Epithelial cell of esophagus (primary cell): ENCODE measurements at regions not wholly inside any gene's neighbourhood (a gene's known extent, or its start where the extent isn't known, plus 50 kb on each side); places are given as distances from the start of the nearest gene placed in this dataset.
A peak's percentile ranks its signal among the peaks of the same experiment; 100 is the strongest.

Source experiments
- DNase-seq: peaks from one replicate; pipeline ENCODE4 v3.0.0; 2010; ENCODE audit warnings: low read depth
- H3K4me3 ChIP-seq: 2 replicates; pipeline ENCODE4 v1.5.1; 2011; ENCODE audit warnings: mild to moderate bottlenecking, low read length, control low read depth
- CTCF ChIP-seq: IDR thresholded peaks from 2 replicates; pipeline ENCODE4 v1.5.1; 2011; ENCODE audit warnings: low read depth, mild to moderate bottlenecking, low read length, control low read depth, inconsistent platforms; ENCODE audit not compliant: insufficient read depth; ENCODE audit errors: missing control alignments

- no peak for TF ChIP-seq CTCF
- DNase-seq: no peak
- no peak overlapping the region for H3K4me3 ChIP-seq
Observed at GRCh38 chrX:9158611-9159010, 124.7 kb upstream of the FAM9B start.

GRCh38 chrX:9160698-9161329 lies 126.9 kb upstream of the FAM9B start:
- no peak for TF ChIP-seq CTCF
- no peak for DNase-seq
- H3K4me3 ChIP-seq: no peak overlapping the region

- H3K4me3 ChIP-seq: no peak overlapping the region
- no peak for DNase-seq
- no peak for TF ChIP-seq CTCF
Observed at GRCh38 chrX:9162698-9163097, 128.8 kb upstream of the FAM9B start.

- no peak for TF ChIP-seq CTCF
- DNase-seq: peak; percentile 10
Observed at GRCh38 chrX:9163214-9163709, 129.3 kb upstream of the FAM9B start.

GRCh38 chrX:9164086-9164485 lies 130.2 kb upstream of the FAM9B start:
- no peak for TF ChIP-seq CTCF
- no peak overlapping the region for H3K4me3 ChIP-seq
- DNase-seq: no peak

More at GRCh38 chrX:9163214-9163709, 129.3 kb upstream of the FAM9B start:
- no peak overlapping the region for H3K4me3 ChIP-seq

- H3K4me3 ChIP-seq: no peak overlapping the region
- TF ChIP-seq CTCF: no peak
- DNase-seq: peak; percentile 36
Observed at GRCh38 chrX:9164533-9165426, 130.9 kb upstream of the FAM9B start.
